IMR-90 (cell line): ENCODE measurements at regions not wholly inside any gene's neighbourhood (a gene's known extent, or its start where the extent isn't known, plus 50 kb on each side); places are given as distances from the start of the nearest gene placed in this dataset.

ENCODE experiments used
- ATAC-seq: fragments of 200-7000 bp; cut with Tn5 transposase; 2 replicates; pipeline ENCODE4 v1.9.1; 2020; ENCODE audit warnings: low read depth, mild to moderate bottlenecking, moderate library complexity
- BruUV-seq: library from RNA; stranded (reverse); fragments of 400-500 nt; replicated peaks from 2 replicates; lab custom pipeline; 2021; lab: Mats Ljungman, UMichigan
- CTCF ChIA-PET: fragments of 300-600 bp; formaldehyde crosslinking; extraction: SDS; loops from one replicate; lab custom pipeline; 2021; ENCODE audit warnings: antibody characterized with exemption; lab: Yijun Ruan, JAX
- POLR2A ChIA-PET: fragments of 300-600 bp; sonication (Branson Sonifier 250); formaldehyde crosslinking; loops from one replicate; lab custom pipeline; 2022; ENCODE audit warnings: antibody characterized with exemption; ENCODE audit not compliant: unreplicated experiment; lab: Charles Lee
- DNase-seq: peaks from one replicate; pipeline ENCODE4 v3.0.0; 2013
- H2AFZ ChIP-seq: replicated peaks from 2 replicates; pipeline ENCODE3; 2013; ENCODE audit warnings: low read length, mild to moderate bottlenecking; ENCODE audit not compliant: poor library complexity
- H2AK5ac ChIP-seq: 2 replicates; pipeline ENCODE4 v1.6.1; 2013; ENCODE audit warnings: low read depth, low read length, inconsistent platforms
- H2AK9ac ChIP-seq: replicated peaks from 2 replicates; pipeline ENCODE3; 2013; ENCODE audit warnings: mild to moderate bottlenecking, low read depth, low read length, moderate library complexity; ENCODE audit not compliant: poor library complexity
- H2BK120ac ChIP-seq: 2 replicates; pipeline ENCODE4 v1.6.1; 2013; ENCODE audit warnings: low read depth, low read length, inconsistent platforms
- H2BK15ac ChIP-seq: 3 replicates; pipeline ENCODE4 v1.6.1; 2013; ENCODE audit warnings: low read depth, low read length, inconsistent platforms
- H2BK20ac ChIP-seq: 2 replicates; pipeline ENCODE4 v1.6.1; 2013; ENCODE audit warnings: low read depth, mild to moderate bottlenecking, inconsistent platforms, low read length, moderate library complexity
- H2BK5ac ChIP-seq: 2 replicates; pipeline ENCODE4 v1.6.1; 2013; ENCODE audit warnings: mild to moderate bottlenecking, low read depth, low read length, inconsistent platforms; ENCODE audit not compliant: poor library complexity, severe bottlenecking
- H3K14ac ChIP-seq: replicated peaks from 2 replicates; pipeline ENCODE4 v1.6.1; 2013; ENCODE audit warnings: low read depth, low read length, inconsistent platforms
- H3K18ac ChIP-seq: 2 replicates; pipeline ENCODE4 v1.6.1; 2013; ENCODE audit warnings: low read depth, low read length, control low read depth
- H3K23ac ChIP-seq: 2 replicates; pipeline ENCODE4 v1.6.1; 2013; ENCODE audit warnings: low read depth, low read length, inconsistent platforms
- H3K27ac ChIP-seq: 2 replicates; pipeline ENCODE4 v1.5.1; 2013; ENCODE audit warnings: mild to moderate bottlenecking, control low read depth, low read length; ENCODE audit not compliant: insufficient read depth
- H3K27me3 ChIP-seq: 2 replicates; pipeline ENCODE4 v1.6.1; 2013; ENCODE audit warnings: low read length; ENCODE audit not compliant: control insufficient read depth, insufficient read depth
- H3K36me3 ChIP-seq: 2 replicates; pipeline ENCODE4 v1.6.1; 2013; ENCODE audit warnings: low read length, mixed read lengths; ENCODE audit not compliant: control insufficient read depth, insufficient read depth
- H3K4ac ChIP-seq: 2 replicates; pipeline ENCODE4 v1.6.1; 2013; ENCODE audit warnings: low read depth, low read length, inconsistent platforms
- H3K4me1 ChIP-seq: 2 replicates; pipeline ENCODE4 v1.6.1; 2013; ENCODE audit warnings: low read length, mixed read lengths; ENCODE audit not compliant: control insufficient read depth, insufficient read depth
- H3K4me2 ChIP-seq: 2 replicates; pipeline ENCODE4 v1.6.1; 2013; ENCODE audit warnings: low read depth, mild to moderate bottlenecking, control low read depth, low read length, moderate library complexity
- H3K4me3 ChIP-seq: 2 replicates; pipeline ENCODE4 v1.5.1; 2013; ENCODE audit warnings: low read depth, mild to moderate bottlenecking, control low read depth, low read length, moderate library complexity; ENCODE audit not compliant: insufficient read depth
- H3K56ac ChIP-seq: 2 replicates; pipeline ENCODE4 v1.6.1; 2013; ENCODE audit warnings: low read length, inconsistent platforms; ENCODE audit not compliant: insufficient read depth; ENCODE audit errors: extremely low read depth
- H3K79me1 ChIP-seq, 2 experiments: 2 replicates each; pipeline ENCODE4 v1.6.1; 2013; ENCODE audit warnings: low read length in 2 of 2, inconsistent platforms in 1 of 2, low read depth in 1 of 2
- H3K9ac ChIP-seq: 2 replicates; pipeline ENCODE4 v1.6.1; 2013; ENCODE audit warnings: low read depth, low read length, control low read depth
- H3K9me1 ChIP-seq: 2 replicates; pipeline ENCODE4 v1.6.1; 2013; ENCODE audit warnings: low read length, inconsistent platforms; ENCODE audit not compliant: insufficient read depth
- H3K9me3 ChIP-seq: 2 replicates; pipeline ENCODE4 v1.6.1; 2013; ENCODE audit warnings: low read length; ENCODE audit not compliant: control insufficient read depth, insufficient read depth
- H4K20me1 ChIP-seq: 2 replicates; pipeline ENCODE4 v1.6.1; 2013; ENCODE audit warnings: low read length, inconsistent platforms; ENCODE audit not compliant: insufficient read depth
- H4K5ac ChIP-seq: 2 replicates; pipeline ENCODE4 v1.6.1; 2013; ENCODE audit warnings: mild to moderate bottlenecking, low read depth, low read length, control low read depth
- H4K8ac ChIP-seq, 2 experiments: 2 replicates each; pipeline ENCODE4 v1.6.1; 2013; ENCODE audit warnings: low read depth in 2 of 2, low read length in 2 of 2, control low read depth in 1 of 2, inconsistent platforms in 1 of 2
- H4K91ac ChIP-seq: 2 replicates; pipeline ENCODE4 v1.6.1; 2013; ENCODE audit warnings: low read depth, low read length, inconsistent platforms; ENCODE audit not compliant: insufficient read depth
- BHLHE40 ChIP-seq: fragments of 150-350 bp; IDR thresholded peaks from 2 replicates; pipeline ENCODE4 v1.6.1; 2016; ENCODE audit warnings: mild to moderate bottlenecking, low read depth, low read length
- CEBPB ChIP-seq: IDR thresholded peaks from 2 replicates; pipeline ENCODE4 v1.6.1; 2012; ENCODE audit warnings: low read depth, low read length, improper control_type of control experiment
- CHD1 ChIP-seq: IDR thresholded peaks from 2 replicates; pipeline ENCODE4 v1.6.1; 2012; ENCODE audit warnings: low read depth, low read length, improper control_type of control experiment
- CTCF ChIP-seq: conservative IDR thresholded peaks from 2 replicates; pipeline ENCODE4 v1.5.1; 2012; ENCODE audit warnings: mild to moderate bottlenecking, low read depth, low read length, improper control_type of control experiment
- ELK1 ChIP-seq: fragments of 150-350 bp; IDR thresholded peaks from 2 replicates; pipeline ENCODE4 v1.6.1; 2016; ENCODE audit warnings: low read depth, mild to moderate bottlenecking, low read length, moderate library complexity, borderline replicate concordance
- FOS ChIP-seq: fragments of 150-350 bp; IDR thresholded peaks from 2 replicates; pipeline ENCODE4 v1.6.1; 2016; ENCODE audit warnings: low read depth, low read length
- MAFK ChIP-seq: IDR thresholded peaks from 2 replicates; pipeline ENCODE4 v1.6.1; 2012; ENCODE audit warnings: low read depth, low read length, improper control_type of control experiment
- MAZ ChIP-seq: IDR thresholded peaks from 2 replicates; pipeline ENCODE4 v1.6.1; 2012; ENCODE audit warnings: low read depth, mild to moderate bottlenecking, low read length, improper control_type of control experiment, moderate library complexity, borderline replicate concordance
- MXI1 ChIP-seq: IDR thresholded peaks from 2 replicates; pipeline ENCODE4 v1.6.1; 2012; ENCODE audit warnings: low read depth, mild to moderate bottlenecking, low read length, moderate library complexity, borderline replicate concordance
- NFE2L2 ChIP-seq: fragments of 150-350 bp; IDR thresholded peaks from 2 replicates; pipeline ENCODE4 v1.6.1; 2016; ENCODE audit warnings: low read depth, mild to moderate bottlenecking, low read length
- POLR2A ChIP-seq: IDR thresholded peaks from 2 replicates; pipeline ENCODE4 v1.6.1; 2012; ENCODE audit warnings: mild to moderate bottlenecking, low read depth, low read length
- RAD21 ChIP-seq: IDR thresholded peaks from 2 replicates; pipeline ENCODE4 v1.6.1; 2012; ENCODE audit warnings: low read length, improper control_type of control experiment
- RCOR1 ChIP-seq: IDR thresholded peaks from 2 replicates; pipeline ENCODE4 v1.6.1; 2012; ENCODE audit warnings: mild to moderate bottlenecking, low read length, improper control_type of control experiment; ENCODE audit not compliant: insufficient replicate concordance
- RFX5 ChIP-seq: IDR thresholded peaks from 2 replicates; pipeline ENCODE4 v1.8.0; 2012; ENCODE audit warnings: low read depth, mild to moderate bottlenecking, low read length, moderate library complexity
- SMC3 ChIP-seq: fragments of 150-350 bp; IDR thresholded peaks from 2 replicates; pipeline ENCODE4 v1.6.1; 2016; ENCODE audit warnings: low read depth, mild to moderate bottlenecking, antibody characterized with exemption, low read length, moderate library complexity
- USF2 ChIP-seq: fragments of 150-350 bp; IDR thresholded peaks from 2 replicates; pipeline ENCODE4 v1.6.1; 2017; ENCODE audit warnings: mild to moderate bottlenecking, antibody characterized with exemption, low read length, low read depth
- WGBS, 2 experiments: methylation state at CpG; one replicate each; pipeline versions ENCODE4 v1.1.5 to v1.1.7; 2013; ENCODE audit warnings: missing lambda C conversion rate in 2 of 2; ENCODE audit not compliant: insufficient read length in 1 of 2; ENCODE audit errors: extremely low coverage in 2 of 2; 5-methylcytosine and 5-hydroxymethylcytosine counted together
- dilution Hi-C: fragments of 300-500 bp; cut with HindIII; formaldehyde crosslinking; loops from one replicate; pipeline ENCODE4 v1.14.3; 2018; ENCODE audit warnings: low sequenced_read_pairs; ENCODE audit not compliant: unreplicated experiment
- in situ Hi-C: fragments of 300-500 bp; cut with MboI; formaldehyde crosslinking; loops from 3 replicates; pipeline ENCODE4 v1.14.3; 2019; ENCODE audit warnings: low sequenced_read_pairs, inconsistent platforms, mixed read lengths
- intact Hi-C: fragments of 100-400 bp; cut with micrococcal nuclease; formaldehyde crosslinking; loops from 2 replicates; pipeline ENCODE4 v1.10.0; 2022

- BruUV-seq: no TSS peak
- ChIA-PET CTCF (no interaction called here), POLR2A (no interaction called here)
- no peak overlapping the region for H3K23ac ChIP-seq
- DNase-seq: no peak
- no peaks in the 10 kb centered on the region for H3K4me1 ChIP-seq
- H2BK15ac ChIP-seq: no peak overlapping the region
- H3K4me3 ChIP-seq: no peak overlapping the region
- no peak overlapping the region for H2AK9ac ChIP-seq
- no peak overlapping the region for H3K27ac ChIP-seq
- intact Hi-C loops (no loop called here), in situ Hi-C loops (no loop called here), dilution Hi-C loops (no loop called here)
- no peak overlapping the region for H2BK5ac ChIP-seq
- no peak overlapping the region for H3K9ac ChIP-seq
- H4K20me1 ChIP-seq: no peaks in the 10 kb centered on the region
- H2BK120ac ChIP-seq: no peak overlapping the region
- no peak overlapping the region for H3K4me2 ChIP-seq
- no peak overlapping the region for H3K18ac ChIP-seq
- TF ChIP-seq USF2: no peak
- TF ChIP-seq RAD21: no peak
- TF ChIP-seq CHD1: no peak
- TF ChIP-seq CEBPB: no peak
- TF ChIP-seq BHLHE40: no peak
- TF ChIP-seq MXI1: no peak
- TF ChIP-seq RFX5: no peak
- no peak for TF ChIP-seq NFE2L2
- no peak for TF ChIP-seq CTCF
- TF ChIP-seq ELK1: no peak
- no peak for TF ChIP-seq SMC3
- TF ChIP-seq FOS: no peak
- no peak for TF ChIP-seq MAFK
- TF ChIP-seq RCOR1: no peak
- no peak for TF ChIP-seq POLR2A
- TF ChIP-seq MAZ: no peak
- no CpG with 5 or more reads among the region's 2 CpGs for WGBS, 2 experiments
- no peak for ATAC-seq
- no peak overlapping the region for H3K4ac ChIP-seq
- H4K91ac ChIP-seq: no peak overlapping the region
- no peak overlapping the region for H2AFZ ChIP-seq
- no peaks in the 10 kb centered on the region for H3K79me1 ChIP-seq
- no peak overlapping the region for H3K56ac ChIP-seq
- no peak overlapping the region for H3K14ac ChIP-seq
- no peak overlapping the region for H2BK20ac ChIP-seq
- H3K27me3 ChIP-seq: no peaks in the 10 kb centered on the region
- no peaks in the 10 kb centered on the region for H3K9me1 ChIP-seq
- no peak overlapping the region for H4K8ac ChIP-seq
- no peak overlapping the region for H4K5ac ChIP-seq
- H3K36me3 ChIP-seq: no peaks in the 10 kb centered on the region
- H2AK5ac ChIP-seq: no peak overlapping the region
- H3K9me3 ChIP-seq: no peaks in the 10 kb centered on the region
Measured at GRCh38 chr15:55118344-55118870, 78.3 kb downstream of the RSL24D1 start.
